AG08396 (cell line): ENCODE measurements at regions not wholly inside any gene's neighbourhood (a gene's known extent, or its start where the extent isn't known, plus 50 kb on each side); places are given as distances from the start of the nearest gene placed in this dataset.
"Not testable (repeated sequence)": the region's sequence is repeated elsewhere in the genome, so short reads cannot be mapped to it uniquely, and the experiment has no call there.

Experiments
- DNase-seq: peaks from one replicate; pipeline ENCODE4 v3.0.0; 2012; ENCODE audit warnings: low spot score, mixed read lengths

- not testable (repeated sequence) for DNase-seq
Observed at GRCh38 chr16:21361612-21362227, 83.6 kb upstream of the CRYM start.

GRCh38 chr16:21361045-21361444 lies 83.0 kb upstream of the CRYM start:
- not testable (repeated sequence) for DNase-seq

DNA sequence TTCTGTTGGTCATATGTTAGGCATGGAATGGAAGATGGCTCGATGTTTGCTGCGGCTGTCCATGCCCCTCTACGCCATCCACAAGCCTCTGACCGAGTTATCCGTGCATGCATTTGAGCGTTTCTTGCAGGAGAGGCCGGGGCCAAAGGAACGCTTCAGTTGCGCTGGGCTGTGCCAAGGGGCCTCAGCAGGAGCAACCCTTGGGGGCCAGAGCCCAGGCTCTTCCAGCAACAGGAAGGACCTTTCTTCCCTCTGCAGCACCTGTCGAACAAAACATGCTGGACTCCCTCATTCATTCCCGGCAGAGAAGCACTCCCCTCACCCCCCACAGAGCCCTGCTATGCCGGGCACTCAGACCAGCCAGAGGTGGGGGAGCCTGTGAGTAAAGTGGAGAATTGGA lies 81.4 kb upstream of the CRYM start:
- DNase-seq: not testable (repeated sequence)

DNA sequence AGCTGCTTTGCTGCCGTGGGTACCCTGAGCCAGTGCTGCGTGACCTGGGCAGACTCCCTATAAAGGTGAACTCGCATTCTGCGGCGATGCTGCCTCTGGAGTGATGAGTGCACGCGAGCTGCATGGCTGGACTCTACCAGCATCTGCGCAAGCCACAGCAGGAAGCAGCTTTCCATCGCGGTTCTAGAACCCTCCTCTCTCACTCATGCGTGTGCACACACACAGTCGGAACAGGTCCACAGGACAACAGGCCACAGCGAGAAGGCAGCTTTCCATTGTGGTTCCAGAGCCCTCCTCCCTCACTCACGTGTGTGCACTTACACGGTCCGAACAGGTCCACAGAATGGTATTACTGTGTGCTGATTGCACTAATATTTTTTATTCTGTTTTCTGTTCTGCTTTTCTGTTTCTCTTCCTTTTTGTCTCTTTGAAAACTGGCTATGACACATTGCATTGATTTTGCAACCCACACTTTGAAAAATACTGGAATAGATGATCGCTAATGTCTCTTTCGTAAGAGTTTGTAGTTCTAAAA lies 80.2 kb upstream of the CRYM start:
- not testable (repeated sequence) for DNase-seq

DNA sequence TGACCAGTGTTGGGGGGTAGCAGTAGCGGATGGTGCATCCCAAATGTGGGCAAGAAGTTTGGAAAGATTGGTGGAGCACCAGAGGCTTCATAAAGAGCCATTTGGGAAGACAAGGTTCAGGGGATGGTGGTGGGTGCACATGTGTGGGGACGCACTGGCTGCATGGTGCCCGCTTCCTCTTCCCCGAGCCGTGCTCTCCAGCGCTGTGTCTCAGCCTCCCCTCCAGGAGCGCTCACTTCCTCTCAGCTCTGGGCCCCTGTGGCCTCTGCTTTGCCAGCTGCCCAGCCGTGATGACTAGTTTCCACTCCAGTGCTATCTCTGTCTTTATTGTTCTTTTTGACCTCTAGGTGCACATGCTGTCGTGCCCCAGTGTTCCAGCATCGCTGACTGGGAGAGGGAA lies 78.2 kb upstream of the CRYM start:
- DNase-seq: not testable (repeated sequence)

GRCh38 chr16:21351433-21351832 lies 73.3 kb upstream of the CRYM start:
- not testable (repeated sequence) for DNase-seq

DNA sequence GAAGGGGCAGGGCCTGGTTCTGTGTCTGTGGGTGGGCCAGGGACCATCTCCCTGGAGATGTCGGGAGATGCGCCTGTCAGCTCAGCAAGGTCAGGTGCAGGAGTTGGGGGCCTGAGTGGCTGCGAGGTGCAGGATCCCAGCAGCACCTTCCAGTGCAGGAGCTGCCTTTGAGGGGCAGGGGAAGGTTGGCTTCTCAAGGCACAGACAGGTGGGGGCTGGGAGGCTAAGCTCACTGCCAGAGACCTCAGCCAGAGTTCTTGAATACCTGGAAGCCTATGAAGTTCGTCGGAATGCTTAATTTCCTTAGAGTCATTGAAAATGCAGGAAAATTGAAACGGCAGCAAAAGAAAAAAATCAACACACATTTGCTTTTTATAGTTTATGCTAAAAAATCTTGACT lies 72.8 kb upstream of the CRYM start:
- not testable (repeated sequence) for DNase-seq

- not testable (repeated sequence) for DNase-seq
Observed at GRCh38 chr16:21349336-21349735, 71.2 kb upstream of the CRYM start.

- DNase-seq: peak; percentile 23
Observed at GRCh38 chr16:21348815-21349214, 70.7 kb upstream of the CRYM start.

GRCh38 chr16:21347538-21347937 lies 69.4 kb upstream of the CRYM start:
- DNase-seq: not testable (repeated sequence)

- not testable (repeated sequence) for DNase-seq
Observed at GRCh38 chr16:21346756-21347491, 68.8 kb upstream of the CRYM start.

DNA sequence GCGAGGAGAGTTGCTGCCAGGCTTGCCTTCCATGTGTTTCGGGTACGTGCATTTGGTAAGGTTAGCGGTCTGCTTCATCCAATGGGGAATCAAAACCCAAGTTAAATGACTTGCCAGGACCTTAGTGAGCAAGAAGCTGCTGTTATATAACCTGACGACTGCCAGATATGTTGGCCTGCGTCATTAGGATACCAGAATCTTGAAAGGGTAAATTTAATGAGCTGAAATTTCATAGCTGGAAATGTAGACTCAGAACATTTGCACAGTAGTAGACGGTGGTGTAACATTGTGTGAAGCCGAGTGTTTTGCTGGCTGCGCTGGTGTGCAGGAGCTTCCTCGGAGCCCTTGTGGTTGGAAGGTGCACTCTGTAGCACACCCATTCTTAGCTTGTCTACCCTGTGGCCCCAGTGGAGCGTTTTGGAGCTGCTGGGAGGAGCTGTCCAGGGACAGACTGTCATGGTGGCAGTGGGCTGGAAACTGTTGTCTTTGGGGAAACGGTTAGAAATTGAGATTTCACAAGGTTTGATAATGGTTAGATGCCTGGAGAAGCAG lies 66.3 kb upstream of the CRYM start:
- DNase-seq: not testable (repeated sequence)

- no peak for DNase-seq
Observed at GRCh38 chr16:21341101-21341500, 63.0 kb upstream of the CRYM start.

- no peak for DNase-seq
Observed at GRCh38 chr16:21339941-21340340, 61.9 kb upstream of the CRYM start.

DNA sequence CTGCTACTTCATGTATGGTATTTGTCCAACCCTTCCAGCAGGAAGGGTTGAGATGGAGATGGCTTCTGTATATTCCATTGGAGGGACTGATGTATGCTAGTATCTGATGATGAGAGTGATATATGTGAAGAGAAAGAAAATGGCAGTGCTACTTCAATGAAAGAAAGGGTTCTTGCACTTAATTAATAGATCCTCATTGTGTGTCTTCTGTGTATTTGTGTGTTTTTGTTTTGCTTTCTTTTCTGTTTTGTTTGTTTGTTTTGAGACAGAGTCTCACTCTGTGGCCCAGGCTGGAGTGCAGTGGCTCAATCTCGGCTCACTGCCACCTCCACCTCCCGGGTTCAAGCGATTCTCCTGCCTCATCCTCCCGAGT lies 61.2 kb upstream of the CRYM start:
- no peak for DNase-seq

DNA sequence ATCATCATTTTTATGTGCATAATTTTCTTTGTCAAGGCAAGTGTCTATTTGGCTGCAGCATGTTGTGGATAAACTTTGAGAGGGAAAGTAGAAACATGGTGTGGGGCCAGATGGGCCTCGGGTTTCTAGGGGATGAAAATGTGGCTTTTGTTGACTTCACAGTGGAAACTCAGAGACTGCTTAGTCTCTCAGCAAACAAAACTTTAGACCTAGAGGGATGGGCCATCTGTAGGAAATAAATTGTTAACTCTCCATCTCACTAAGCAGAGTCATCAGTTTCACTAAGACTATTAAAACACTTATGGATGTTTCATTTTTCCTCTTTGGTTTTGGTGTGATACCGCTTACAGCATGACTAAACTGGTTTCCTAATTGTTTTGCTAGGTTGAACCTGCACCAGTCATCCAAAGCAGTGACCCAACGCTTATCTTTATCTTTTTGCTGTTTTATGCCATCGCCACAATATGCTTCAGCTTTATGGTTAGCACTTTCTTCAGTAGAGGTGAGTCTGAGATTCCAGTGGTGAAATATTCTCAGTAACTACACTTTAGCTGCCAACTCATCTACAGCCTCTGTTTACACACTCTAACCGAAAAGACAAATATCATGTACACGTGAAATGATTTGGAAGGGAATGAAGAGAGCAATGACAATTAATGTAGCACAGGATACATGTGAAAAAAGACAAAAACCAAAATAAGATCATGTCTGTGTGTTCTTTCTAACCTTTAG lies 60.6 kb upstream of the CRYM start:
- no peak for DNase-seq

DNA sequence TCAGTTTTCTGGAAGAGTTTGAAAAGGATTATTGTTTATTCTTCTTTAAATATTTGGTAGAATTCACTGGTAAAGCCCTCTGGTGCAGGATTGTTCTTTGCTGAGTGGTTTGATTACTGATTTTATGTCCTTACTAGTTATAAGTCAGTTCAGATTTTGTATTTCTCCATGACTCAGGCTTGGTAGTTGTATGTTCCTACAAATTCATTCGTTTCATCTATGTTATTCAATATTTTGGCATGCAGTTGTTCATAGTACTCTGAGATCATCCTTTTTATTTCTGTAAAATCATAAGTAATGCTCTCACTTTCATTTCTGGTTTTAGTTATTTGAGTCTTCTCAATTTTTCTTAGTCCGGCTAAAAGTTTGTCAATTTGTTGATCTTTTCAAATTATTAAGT lies 58.1 kb upstream of the CRYM start:
- peak; percentile 23 for DNase-seq

DNA sequence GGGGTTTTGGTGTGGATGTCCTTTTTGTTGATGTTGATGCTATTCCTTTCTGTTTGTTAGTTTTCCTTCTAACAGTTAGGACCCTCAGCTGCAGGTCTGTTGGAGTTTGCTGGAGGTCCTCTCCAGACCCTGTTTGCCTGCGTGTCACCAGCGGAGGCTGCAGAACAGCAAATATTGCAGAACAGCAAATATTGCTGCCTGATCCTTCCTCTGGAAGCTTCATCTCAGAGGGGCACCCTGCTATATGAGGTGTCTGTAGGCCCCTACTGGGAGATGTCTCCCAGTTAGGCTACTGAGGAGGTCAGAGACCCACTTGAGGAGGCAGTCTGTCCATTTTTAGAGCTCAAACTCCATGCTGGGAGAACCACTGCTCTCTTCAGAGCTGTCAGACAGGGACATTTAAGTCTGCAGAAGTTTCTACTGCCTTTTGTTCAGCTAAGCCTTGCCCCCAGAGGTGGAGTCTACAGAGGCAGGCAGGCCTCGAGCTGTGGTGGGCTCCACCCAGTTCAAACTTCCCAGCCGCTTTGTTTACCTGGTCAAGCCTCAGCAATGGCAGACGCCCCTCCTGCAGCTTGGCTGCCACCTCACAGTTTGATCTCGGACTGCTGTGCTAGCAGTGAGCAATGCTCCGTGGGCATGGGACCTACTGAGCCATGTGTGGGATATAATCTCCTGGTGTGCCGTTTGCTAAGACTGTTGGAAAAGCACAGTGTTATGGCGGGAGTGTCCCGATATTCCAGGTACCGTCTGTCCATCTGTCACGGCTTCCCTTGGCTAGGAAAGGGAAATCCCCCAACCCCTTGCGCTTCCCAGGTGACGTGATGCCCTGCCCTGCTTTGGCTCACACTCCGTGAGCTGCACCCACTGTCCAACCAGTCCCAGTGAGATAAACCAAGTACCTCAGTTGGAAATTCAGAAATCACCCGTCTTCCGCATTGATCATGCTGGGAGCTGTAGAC lies 56.4 kb upstream of the CRYM start:
- DNase-seq: not testable (repeated sequence)

GRCh38 chr16:21333683-21334082 lies 55.6 kb upstream of the CRYM start:
- DNase-seq: not testable (repeated sequence)
